Fibroblast of lung (primary cell): ENCODE measurements at regions not wholly inside any gene's neighbourhood (a gene's known extent, or its start where the extent isn't known, plus 50 kb on each side); places are given as distances from the start of the nearest gene placed in this dataset.

Experiments
- CTCF ChIP-seq, 2 donors: IDR thresholded peaks in 1 of 2; conservative IDR thresholded peaks in 1 of 2; 1 replicate in 1 of 2; 2 replicates in 1 of 2; pipeline ENCODE4 v1.5.1; 2011 to 2012; ENCODE audit warnings: low read length in 2 of 2, control low read depth in 1 of 2, inconsistent platforms in 1 of 2, low read depth in 1 of 2, mild to moderate bottlenecking in 1 of 2
- EZH2 ChIP-seq: IDR thresholded peaks from 2 replicates; pipeline ENCODE4 v1.5.1; 2012; ENCODE audit warnings: low read length, control low read depth, mild to moderate bottlenecking; ENCODE audit errors: missing control alignments

GRCh38 chrX:40209951-40210617, 112.3 kb upstream of the BCOR start:
- TF ChIP-seq CTCF (conservative IDR thresholded peaks at IDR 0.05 in 1 of 2, IDR thresholded peaks at IDR 0.05 in 1 of 2; ENCODE audit: low read depth in 1 of 2, low read length in 2 of 2) (no peak), EZH2 (no peak)
